Parathyroid adenoma (tissue), 2 donors: ENCODE measurements at regions not wholly inside any gene's neighbourhood (a gene's known extent, or its start where the extent isn't known, plus 50 kb on each side); places are given as distances from the start of the nearest gene placed in this dataset.

Source experiments
- H2AFZ ChIP-seq: fragments of 300-600 bp; sonication (generic); one replicate; pipeline ENCODE4 v1.7.0; 2017; ENCODE audit warnings: antibody characterized with exemption, mild to moderate bottlenecking
- H3K27ac ChIP-seq: fragments of 300-600 bp; sonication (generic); one replicate; pipeline ENCODE4 v1.7.0; 2017
- H3K27me3 ChIP-seq: fragments of 300-600 bp; sonication (generic); one replicate; pipeline ENCODE4 v1.7.0; 2017; ENCODE audit warnings: low read length; ENCODE audit not compliant: control insufficient read depth, insufficient read depth
- H3K36me3 ChIP-seq: fragments of 300-600 bp; sonication (generic); one replicate; pipeline ENCODE4 v1.7.0; 2017; ENCODE audit warnings: low read length; ENCODE audit not compliant: control insufficient read depth, insufficient read depth
- H3K4me1 ChIP-seq: fragments of 300-600 bp; sonication (generic); one replicate; pipeline ENCODE4 v1.7.0; 2017; ENCODE audit warnings: control low read depth
- H3K4me2 ChIP-seq: fragments of 300-600 bp; sonication (generic); one replicate; pipeline ENCODE4 v1.7.0; 2017; ENCODE audit warnings: low read length
- H3K4me3 ChIP-seq: fragments of 300-600 bp; sonication (generic); one replicate; pipeline ENCODE4 v1.7.0; 2017; ENCODE audit warnings: low read depth, low read length
- H3K79me2 ChIP-seq: fragments of 300-600 bp; sonication (generic); one replicate; pipeline ENCODE4 v1.7.0; 2017; ENCODE audit warnings: control low read depth
- H3K9ac ChIP-seq: fragments of 300-600 bp; sonication (generic); one replicate; pipeline ENCODE4 v1.7.0; 2017; ENCODE audit warnings: mild to moderate bottlenecking
- H3K9me3 ChIP-seq: fragments of 300-600 bp; sonication (generic); one replicate; pipeline ENCODE4 v1.7.0; 2017; ENCODE audit warnings: low read length; ENCODE audit not compliant: control insufficient read depth
- CTCF ChIP-seq: fragments of 300-600 bp; sonication (generic); IDR thresholded peaks from one replicate; pipeline ENCODE4 v1.7.0; 2017; ENCODE audit warnings: antibody characterized with exemption, mild to moderate bottlenecking
- donor health status: primary hyperparathyroidism.

DNA sequence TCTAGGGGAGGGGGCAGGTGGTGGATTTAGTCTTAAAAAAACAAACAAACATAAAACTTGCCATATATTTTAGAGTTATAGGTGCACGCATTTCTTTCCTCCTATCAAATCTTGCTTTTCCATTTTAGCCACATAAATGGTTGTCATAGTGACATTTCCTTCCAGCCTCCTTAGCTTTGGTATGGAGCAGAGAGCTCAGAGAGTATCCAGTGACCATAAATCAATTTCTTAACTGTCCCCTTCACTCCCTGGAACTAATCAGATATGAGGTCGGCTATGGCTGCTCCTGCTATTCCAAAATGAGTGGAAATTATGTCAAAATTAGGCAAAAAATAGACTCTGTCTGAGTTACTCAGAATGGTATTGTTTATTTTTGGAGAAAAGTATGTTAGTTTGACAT is 164.5 kb downstream of the EBLN2 start:
- TF ChIP-seq CTCF = no peak
- Histone ChIP-seq H3K4me1 (peaks cover 5% of the 10 kb centered on the region), H3K9ac (no peak overlapping the region), H3K4me3 (no peak overlapping the region), H3K79me2 (no peaks in the 10 kb centered on the region), H3K27me3 (no peaks in the 10 kb centered on the region), H3K9me3 (no peaks in the 10 kb centered on the region), H3K36me3 (no peaks in the 10 kb centered on the region), H3K4me2 (no peak overlapping the region), H2AFZ (no peak overlapping the region), H3K27ac (no peak overlapping the region)

DNA sequence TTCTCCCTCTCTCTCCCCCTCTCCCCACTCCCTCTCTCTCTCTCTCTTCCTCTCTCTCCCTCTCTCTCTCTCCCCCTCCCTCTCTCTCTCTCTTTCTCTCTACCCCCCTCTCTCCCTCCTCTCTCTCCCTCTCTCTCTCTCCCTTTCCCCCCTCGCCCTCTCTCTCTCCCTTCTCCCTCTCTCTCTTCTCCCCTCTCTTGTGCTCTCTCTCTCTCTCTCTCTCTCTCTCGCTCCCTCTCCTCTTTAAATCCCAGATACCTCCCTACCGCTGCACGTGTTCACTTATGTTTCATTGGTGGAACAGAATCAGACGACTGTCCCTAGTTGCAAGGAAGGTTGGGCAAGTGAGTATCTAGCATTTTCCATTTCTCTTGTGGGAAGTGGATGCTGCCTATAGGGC is 166.5 kb downstream of the EBLN2 start:
- H3K4me1 ChIP-seq = peaks cover 5% of the 10 kb centered on the region
- H3K9me3 ChIP-seq = no peaks in the 10 kb centered on the region
- H3K4me2 ChIP-seq = no peak overlapping the region

DNA sequence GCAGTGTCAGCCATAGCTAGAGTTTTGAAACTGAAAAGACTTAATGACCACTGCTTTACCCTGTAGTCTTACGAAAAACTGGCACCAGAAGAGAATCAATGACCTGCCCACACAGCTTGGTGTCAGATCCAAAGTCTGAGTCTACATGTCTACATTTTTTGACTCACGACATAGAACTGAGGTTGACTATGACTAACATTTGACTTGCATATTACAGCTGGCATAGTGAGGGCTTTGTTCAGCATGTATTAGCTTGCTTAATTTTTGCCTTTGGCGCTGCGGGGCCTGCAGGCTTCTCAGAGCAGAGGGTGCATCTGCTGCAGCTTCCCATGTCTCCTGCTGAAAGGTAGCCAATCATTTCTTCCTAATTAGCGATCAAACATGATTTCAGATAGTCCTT is 167.0 kb downstream of the EBLN2 start:
- Histone ChIP-seq H2AFZ (no peak overlapping the region), H3K4me3 (no peak overlapping the region), H3K36me3 (no peaks in the 10 kb centered on the region), H3K9ac (no peak overlapping the region), H3K4me1 (peaks cover 5% of the 10 kb centered on the region), H3K4me2 (no peak overlapping the region), H3K27me3 (no peaks in the 10 kb centered on the region), H3K9me3 (no peaks in the 10 kb centered on the region), H3K27ac (no peak overlapping the region), H3K79me2 (no peaks in the 10 kb centered on the region)
- no peak for TF ChIP-seq CTCF

More for the DNA sequence above, 166.5 kb downstream of the EBLN2 start:
- Histone ChIP-seq H2AFZ (no peak overlapping the region), H3K79me2 (no peaks in the 10 kb centered on the region), H3K27ac (no peak overlapping the region), H3K4me3 (no peak overlapping the region), H3K9ac (no peak overlapping the region), H3K36me3 (no peaks in the 10 kb centered on the region), H3K27me3 (no peaks in the 10 kb centered on the region)
- no peak for TF ChIP-seq CTCF

DNA sequence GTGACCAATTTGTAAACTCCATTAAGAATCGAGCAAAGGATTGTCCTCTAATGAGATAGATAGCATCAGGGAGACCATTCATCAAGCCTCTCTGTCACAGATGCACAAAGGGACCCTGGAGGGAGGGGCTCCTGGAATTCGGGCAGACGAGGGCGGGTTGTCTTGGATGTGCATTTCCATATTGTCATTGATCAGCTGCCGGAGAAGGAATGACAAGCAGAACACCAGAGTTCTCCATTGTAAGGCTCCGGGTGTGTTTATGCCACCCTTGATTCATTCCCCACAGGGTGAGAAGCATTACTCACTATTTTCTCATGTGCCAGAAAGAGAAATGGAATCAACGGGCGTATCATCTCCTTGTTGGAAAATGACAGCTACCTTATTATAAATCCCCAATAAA is 167.5 kb downstream of the EBLN2 start:
- Histone ChIP-seq H3K4me1 (peaks cover 5% of the 10 kb centered on the region), H2AFZ (no peak overlapping the region), H3K4me2 (no peak overlapping the region), H3K9ac (no peak overlapping the region), H3K27me3 (no peaks in the 10 kb centered on the region), H3K79me2 (no peaks in the 10 kb centered on the region), H3K9me3 (no peaks in the 10 kb centered on the region), H3K36me3 (no peaks in the 10 kb centered on the region), H3K4me3 (no peak overlapping the region), H3K27ac (no peak overlapping the region)
- no peak for TF ChIP-seq CTCF

DNA sequence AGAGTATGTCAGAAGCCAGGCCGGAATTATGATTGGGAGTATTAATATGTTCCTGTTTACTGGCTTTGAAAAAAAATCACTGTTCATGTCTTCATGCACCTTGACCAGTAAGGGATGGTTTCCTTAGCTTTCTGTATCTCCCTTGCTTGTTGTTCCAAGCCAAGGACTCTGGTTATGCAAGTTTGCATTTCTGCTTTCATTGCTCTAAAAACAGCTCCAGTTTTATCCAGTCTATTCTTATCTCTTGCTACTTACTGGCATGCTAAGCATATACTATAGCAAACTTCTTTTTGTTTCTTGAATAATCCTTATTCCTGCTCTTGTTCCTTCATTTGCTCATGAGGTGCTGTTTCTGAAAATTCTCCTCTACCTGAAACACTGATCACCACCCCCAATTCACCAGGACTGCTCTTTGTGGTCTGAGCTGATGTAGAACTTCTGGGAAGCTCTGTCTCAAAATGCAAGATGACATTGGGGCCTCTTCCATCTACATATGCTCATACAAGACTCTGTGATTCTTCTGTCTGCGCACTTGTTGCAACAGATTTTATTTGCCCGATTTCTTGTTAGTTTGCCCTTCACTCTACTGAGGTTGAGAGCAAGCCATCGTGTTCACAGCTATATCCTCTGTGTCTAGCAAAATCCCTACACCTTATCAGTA is 173.0 kb downstream of the EBLN2 start:
- no peaks in the 10 kb centered on the region for H3K4me1 ChIP-seq
- TF ChIP-seq CTCF = no peak

More for the DNA sequence above, 173.0 kb downstream of the EBLN2 start:
- no peaks in the 10 kb centered on the region for H3K36me3 ChIP-seq
- H3K27ac ChIP-seq = no peak overlapping the region
- H3K9ac ChIP-seq = no peak overlapping the region
- H3K4me3 ChIP-seq = no peak overlapping the region
- no peak overlapping the region for H2AFZ ChIP-seq
- H3K27me3 ChIP-seq = no peaks in the 10 kb centered on the region
- H3K9me3 ChIP-seq = no peaks in the 10 kb centered on the region
- no peak overlapping the region for H3K4me2 ChIP-seq
- H3K79me2 ChIP-seq = no peaks in the 10 kb centered on the region
